ENCODE measurements at regions not wholly inside any gene's neighbourhood (a gene's known extent, or its start where the extent isn't known, plus 50 kb on each side); places are given as distances from the start of the nearest gene placed in this dataset.
"Not testable (repeated sequence)": the region's sequence is repeated elsewhere in the genome, so short reads cannot be mapped to it uniquely, and the experiment has no call there.

GRCh38 chr17:77055453-77055852 is 85.3 kb upstream of the SEC14L1 start:
- no peak overlapping the region for H3K27ac ChIP-seq
- TF ChIP-seq ZFX (IDR thresholded peaks at IDR 0.05; ENCODE audit: borderline replicate concordance) (no peak), CTCF (IDR thresholded peaks at IDR 0.05) (no peak)

GRCh38 chr17:77058016-77058415 is 82.8 kb upstream of the SEC14L1 start:
- TF ChIP-seq CTCF (IDR thresholded peaks at IDR 0.05) (no peak), ZFX (IDR thresholded peaks at IDR 0.05; ENCODE audit: borderline replicate concordance) (no peak)
- H3K27ac ChIP-seq, result no peak overlapping the region

- no peak for TF ChIP-seq CTCF (IDR thresholded peaks at IDR 0.05)
- TF ChIP-seq ZFX (IDR thresholded peaks at IDR 0.05; ENCODE audit: borderline replicate concordance), result no peak
- no peak overlapping the region for H3K27ac ChIP-seq
Observed at GRCh38 chr17:77061669-77062068, 79.1 kb upstream of the SEC14L1 start.

- TF ChIP-seq CTCF (IDR thresholded peaks at IDR 0.05) (no peak), ZFX (IDR thresholded peaks at IDR 0.05; ENCODE audit: borderline replicate concordance) (no peak)
- H3K27ac ChIP-seq, result no peak overlapping the region
Observed at GRCh38 chr17:77064598-77064997, 76.2 kb upstream of the SEC14L1 start.

GRCh38 chr17:77066165-77066564 is 74.6 kb upstream of the SEC14L1 start:
- no peak overlapping the region for H3K27ac ChIP-seq
- TF ChIP-seq CTCF (IDR thresholded peaks at IDR 0.05), result no peak
- no peak for TF ChIP-seq ZFX (IDR thresholded peaks at IDR 0.05; ENCODE audit: borderline replicate concordance)

GRCh38 chr17:77066726-77067409 is 73.9 kb upstream of the SEC14L1 start:
- H3K27ac ChIP-seq, result not testable (repeated sequence)
- peak; percentile 93 for TF ChIP-seq CTCF (IDR thresholded peaks at IDR 0.05)

- TF ChIP-seq ZFX (IDR thresholded peaks at IDR 0.05; ENCODE audit: borderline replicate concordance) (no peak), CTCF (IDR thresholded peaks at IDR 0.05) (no peak)
- no peak overlapping the region for H3K27ac ChIP-seq
Observed at GRCh38 chr17:77068915-77069314, 71.9 kb upstream of the SEC14L1 start.

All from 22Rv1 (cell line).